GM10266 (cell line): ENCODE measurements at regions not wholly inside any gene's neighbourhood (a gene's known extent, or its start where the extent isn't known, plus 50 kb on each side); places are given as distances from the start of the nearest gene placed in this dataset.

Source experiments
- DNase-seq: peaks from one replicate; pipeline ENCODE4 v3.0.0; 2012; ENCODE audit errors: extremely low spot score
- TF ChIP-seq, protein P1 (sequence below): IDR thresholded peaks from 2 replicates; pipeline ENCODE4 v1.5.1; 2012; ENCODE audit warnings: mild to moderate bottlenecking, low read depth; ENCODE audit not compliant: control insufficient read depth, insufficient read depth; ENCODE audit errors: missing control alignments

- TF ChIP-seq, protein P1, sequence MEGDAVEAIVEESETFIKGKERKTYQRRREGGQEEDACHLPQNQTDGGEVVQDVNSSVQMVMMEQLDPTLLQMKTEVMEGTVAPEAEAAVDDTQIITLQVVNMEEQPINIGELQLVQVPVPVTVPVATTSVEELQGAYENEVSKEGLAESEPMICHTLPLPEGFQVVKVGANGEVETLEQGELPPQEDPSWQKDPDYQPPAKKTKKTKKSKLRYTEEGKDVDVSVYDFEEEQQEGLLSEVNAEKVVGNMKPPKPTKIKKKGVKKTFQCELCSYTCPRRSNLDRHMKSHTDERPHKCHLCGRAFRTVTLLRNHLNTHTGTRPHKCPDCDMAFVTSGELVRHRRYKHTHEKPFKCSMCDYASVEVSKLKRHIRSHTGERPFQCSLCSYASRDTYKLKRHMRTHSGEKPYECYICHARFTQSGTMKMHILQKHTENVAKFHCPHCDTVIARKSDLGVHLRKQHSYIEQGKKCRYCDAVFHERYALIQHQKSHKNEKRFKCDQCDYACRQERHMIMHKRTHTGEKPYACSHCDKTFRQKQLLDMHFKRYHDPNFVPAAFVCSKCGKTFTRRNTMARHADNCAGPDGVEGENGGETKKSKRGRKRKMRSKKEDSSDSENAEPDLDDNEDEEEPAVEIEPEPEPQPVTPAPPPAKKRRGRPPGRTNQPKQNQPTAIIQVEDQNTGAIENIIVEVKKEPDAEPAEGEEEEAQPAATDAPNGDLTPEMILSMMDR, result no peak
- DNase-seq, result no peak
These were observed 167.2 kb upstream of the ATP1B1 start for GRCh38 chr1:168939110-168939946.

DNA sequence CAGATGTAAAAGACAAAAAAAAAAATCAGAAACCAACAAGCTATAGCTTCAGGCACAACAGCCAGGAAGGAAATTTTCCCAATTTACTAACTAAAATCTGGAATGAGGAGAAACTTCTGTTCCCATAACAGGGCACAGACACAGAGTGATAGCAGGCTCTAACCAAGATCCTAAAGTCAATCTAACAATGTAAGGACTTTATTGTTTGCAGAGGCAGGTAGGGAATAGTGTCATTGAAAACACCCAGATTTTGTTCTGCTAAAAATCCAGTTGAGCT, 166.6 kb upstream of the ATP1B1 start:
- no peak for DNase-seq

DNA sequence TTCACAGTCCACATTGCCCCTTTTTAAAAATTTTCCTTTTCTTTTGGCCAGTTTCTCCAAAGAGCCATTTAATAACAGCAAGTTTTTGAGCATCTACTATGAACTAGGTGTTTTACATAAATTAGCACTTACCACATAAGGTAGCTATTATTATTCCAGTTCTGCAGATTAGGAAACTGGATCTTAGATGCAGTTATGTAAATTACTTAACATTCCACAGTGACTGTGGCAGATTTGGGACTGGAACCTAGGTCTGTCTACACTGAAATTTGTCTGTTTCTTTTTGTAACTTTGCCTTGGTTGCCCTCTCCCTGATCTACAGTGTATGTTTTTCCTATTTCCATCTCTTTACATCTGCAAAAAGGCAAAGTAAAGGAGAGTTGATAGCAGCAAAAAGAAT, 164.8 kb upstream of the ATP1B1 start:
- TF ChIP-seq, protein P1, result no peak
- no peak for DNase-seq

More for the DNA sequence above, 166.6 kb upstream of the ATP1B1 start:
- TF ChIP-seq, protein P1, result no peak

DNA sequence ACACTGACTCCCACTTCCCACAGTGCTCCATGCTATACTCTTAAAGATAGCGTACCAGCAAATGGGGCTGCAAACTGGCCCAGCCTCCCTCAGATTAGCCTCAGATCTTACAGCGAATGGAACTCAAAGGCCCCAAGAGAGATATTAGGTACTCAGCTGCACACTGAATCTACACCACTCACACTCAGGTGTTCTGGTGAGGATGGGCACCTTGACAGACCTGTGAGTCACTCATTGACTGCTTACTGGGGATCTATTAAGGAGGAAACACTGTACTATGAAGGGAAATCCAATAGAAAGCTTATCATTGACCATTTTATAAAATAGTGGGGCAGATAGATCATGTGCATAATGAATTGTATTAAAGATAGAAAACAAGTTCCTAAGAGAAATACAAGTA, 164.3 kb upstream of the ATP1B1 start:
- DNase-seq, result no peak
- TF ChIP-seq, protein P1, result no peak

DNA sequence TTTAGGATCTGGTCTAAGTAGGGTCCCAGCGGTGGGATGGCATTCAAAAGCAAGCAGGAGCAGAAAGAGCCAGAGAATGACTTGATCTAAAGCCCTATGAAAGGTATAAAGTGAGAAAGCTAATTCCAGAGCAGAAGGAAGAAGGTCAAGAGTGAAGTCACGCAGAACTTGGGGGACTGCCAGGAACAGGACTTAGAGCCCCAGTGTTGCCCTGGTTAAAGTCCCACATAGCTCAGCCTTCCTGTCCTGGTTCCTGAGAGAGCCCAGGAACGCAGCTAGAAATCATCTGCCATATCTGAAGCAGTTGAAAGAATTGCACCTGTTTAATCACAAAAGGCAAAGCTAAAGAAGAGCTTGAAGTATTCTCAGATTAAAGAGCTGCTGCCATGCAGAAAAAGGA, 160.6 kb upstream of the ATP1B1 start:
- no peak for DNase-seq
- TF ChIP-seq, protein P1, result no peak

DNA sequence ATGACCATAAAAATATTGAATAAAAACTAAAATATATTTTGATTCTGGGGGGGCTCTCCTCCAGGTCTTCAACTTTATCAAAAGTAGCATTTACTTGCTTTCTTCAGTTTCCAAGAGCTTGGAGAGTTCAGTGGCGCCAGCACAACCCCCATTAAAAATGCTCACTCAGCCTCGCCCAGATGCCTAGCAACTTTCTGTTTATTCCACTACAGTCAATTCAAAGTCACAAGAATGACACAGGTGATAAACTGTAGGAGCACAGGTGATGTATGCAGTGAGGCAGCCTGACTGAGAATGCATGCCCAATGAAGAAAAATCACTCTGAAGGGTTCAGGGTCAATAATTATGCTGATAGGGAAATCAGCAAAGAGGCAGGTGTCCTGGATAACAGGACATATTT, 159.4 kb upstream of the ATP1B1 start:
- DNase-seq, result no peak
- TF ChIP-seq, protein P1, result no peak

- TF ChIP-seq, protein P1, result no peak
- DNase-seq, result no peak
These were observed 156.8 kb upstream of the ATP1B1 start for GRCh38 chr1:168949672-168950071.
